Activated naive CD8-positive, alpha-beta T cell treated with anti-CD3 and anti-CD28 coated beads, Interleukin-2, amount 10 ng/mL, durations not matched to agents 7 days and 5 days (primary cell): ENCODE measurements at regions not wholly inside any gene's neighbourhood (a gene's known extent, or its start where the extent isn't known, plus 50 kb on each side); places are given as distances from the start of the nearest gene placed in this dataset.
"Not testable (repeated sequence)": the region's sequence is repeated elsewhere in the genome, so short reads cannot be mapped to it uniquely, and the experiment has no call there.

ENCODE experiments used
- ATAC-seq: fragments of 150-1000 bp; cut with Tn5 transposase; one replicate; pipeline ENCODE4 v1.10.0; 2021; ENCODE audit warnings: low read depth, moderate library complexity
- POLR2A ChIA-PET: fragments of 350-600 bp; sonication (Branson Sonifier 250); formaldehyde crosslinking; loops from one replicate; lab custom pipeline; 2021; ENCODE audit warnings: antibody characterized with exemption; lab: Charles Lee
- DNase-seq: peaks from one replicate; pipeline ENCODE4 v3.0.0; 2021
- H3K27ac Mint-ChIP-seq: one replicate; pipeline ENCODE4 v1.8.0; 2022; ENCODE audit warnings: mild to moderate bottlenecking, mixed read lengths
- H3K27me3 Mint-ChIP-seq: one replicate; pipeline ENCODE4 v1.8.0; 2022; ENCODE audit warnings: mild to moderate bottlenecking, moderate library complexity, mixed read lengths
- H3K36me3 Mint-ChIP-seq: one replicate; pipeline ENCODE4 v1.8.0; 2021; ENCODE audit warnings: mild to moderate bottlenecking, mixed read lengths
- H3K4me1 Mint-ChIP-seq: one replicate; pipeline ENCODE4 v1.8.0; 2021; ENCODE audit warnings: mixed read lengths
- H3K4me3 Mint-ChIP-seq: one replicate; pipeline ENCODE4 v1.8.0; 2022; ENCODE audit warnings: mild to moderate bottlenecking, moderate library complexity, mixed read lengths
- H3K9me3 Mint-ChIP-seq: one replicate; pipeline ENCODE4 v1.8.0; 2021; ENCODE audit warnings: mixed read lengths

GRCh38 chr12:131219670-131220330 lies 266.1 kb downstream of the ADGRD1 start:
- no peak for DNase-seq
- ATAC-seq: no peak
- Mint-ChIP-seq H3K9me3 (no peaks in the 10 kb centered on the region), H3K36me3 (no peaks in the 10 kb centered on the region), H3K27me3 (peaks cover 16% of the 10 kb centered on the region), H3K4me3 (no peak overlapping the region), H3K27ac (no peak overlapping the region), H3K4me1 (peaks cover 15% of the 10 kb centered on the region)
- POLR2A ChIA-PET: no interaction called here

GRCh38 chr12:131220331-131220685 lies 266.6 kb downstream of the ADGRD1 start:
- Mint-ChIP-seq H3K4me3 (no peak overlapping the region), H3K27me3 (peaks cover 16% of the 10 kb centered on the region), H3K9me3 (no peaks in the 10 kb centered on the region), H3K27ac (no peak overlapping the region), H3K4me1 (peaks cover 15% of the 10 kb centered on the region), H3K36me3 (no peaks in the 10 kb centered on the region)
- DNase-seq (no peak), ATAC-seq (no peak)
- POLR2A ChIA-PET: no interaction called here

- no peaks in the 10 kb centered on the region for H3K9me3 Mint-ChIP-seq
- POLR2A ChIA-PET: no interaction called here
- H3K4me3 Mint-ChIP-seq: no peak overlapping the region
Measured at GRCh38 chr12:131221061-131221956, 267.6 kb downstream of the ADGRD1 start.

GRCh38 chr12:131221957-131222328 lies 268.2 kb downstream of the ADGRD1 start:
- no peaks in the 10 kb centered on the region for H3K36me3 Mint-ChIP-seq
- H3K9me3 Mint-ChIP-seq: no peaks in the 10 kb centered on the region
- ATAC-seq (no peak), DNase-seq (no peak)
- peak overlapping the region; percentile 53 for H3K4me3 Mint-ChIP-seq
- POLR2A ChIA-PET: no interaction called here
- peaks cover 14% of the 10 kb centered on the region for H3K4me1 Mint-ChIP-seq
- H3K27me3 Mint-ChIP-seq: peaks cover 15% of the 10 kb centered on the region
- peak overlapping the region; percentile 69 for H3K27ac Mint-ChIP-seq

More at GRCh38 chr12:131221061-131221956, 267.6 kb downstream of the ADGRD1 start:
- Mint-ChIP-seq H3K4me1 (peaks cover 15% of the 10 kb centered on the region), H3K27me3 (peaks cover 16% of the 10 kb centered on the region), H3K36me3 (no peaks in the 10 kb centered on the region), H3K27ac (no peak overlapping the region)
- ATAC-seq: no peak
- no peak for DNase-seq

GRCh38 chr12:131222329-131223139 lies 268.8 kb downstream of the ADGRD1 start:
- peak; percentile 50 for DNase-seq

GRCh38 chr12:131223171-131223761 lies 269.6 kb downstream of the ADGRD1 start:
- ATAC-seq: no peak
- Mint-ChIP-seq H3K27me3 (peaks cover 3% of the 10 kb centered on the region), H3K9me3 (no peaks in the 10 kb centered on the region), H3K4me3 (no peak overlapping the region), H3K27ac (no peak overlapping the region), H3K4me1 (peaks cover 11% of the 10 kb centered on the region), H3K36me3 (no peaks in the 10 kb centered on the region)
- no peak for DNase-seq
- POLR2A ChIA-PET: no interaction called here

More at GRCh38 chr12:131222329-131223139, 268.8 kb downstream of the ADGRD1 start:
- ATAC-seq: peak; percentile 71
- POLR2A ChIA-PET: no interaction called here
- H3K36me3 Mint-ChIP-seq: no peaks in the 10 kb centered on the region
- H3K27ac Mint-ChIP-seq: peak overlapping the region; percentile 69
- no peaks in the 10 kb centered on the region for H3K9me3 Mint-ChIP-seq
- H3K27me3 Mint-ChIP-seq: peaks cover 11% of the 10 kb centered on the region
- peak overlapping the region; percentile 53 for H3K4me3 Mint-ChIP-seq
- H3K4me1 Mint-ChIP-seq: peaks cover 12% of the 10 kb centered on the region

GRCh38 chr12:131223791-131224225 lies 270.1 kb downstream of the ADGRD1 start:
- H3K27ac Mint-ChIP-seq: no peak overlapping the region
- DNase-seq (no peak), ATAC-seq (no peak)
- peaks cover 9% of the 10 kb centered on the region for H3K4me1 Mint-ChIP-seq
- POLR2A ChIA-PET: no interaction called here
- H3K36me3 Mint-ChIP-seq: no peaks in the 10 kb centered on the region
- H3K27me3 Mint-ChIP-seq: peaks cover 2% of the 10 kb centered on the region
- H3K4me3 Mint-ChIP-seq: no peak overlapping the region
- H3K9me3 Mint-ChIP-seq: no peaks in the 10 kb centered on the region

GRCh38 chr12:131224226-131225065 lies 270.7 kb downstream of the ADGRD1 start:
- ATAC-seq, H3K36me3 Mint-ChIP-seq, H3K4me3 Mint-ChIP-seq, H3K9me3 Mint-ChIP-seq, H3K27me3 Mint-ChIP-seq, H3K27ac Mint-ChIP-seq, POLR2A ChIA-PET: not testable (repeated sequence)
- H3K4me1 Mint-ChIP-seq: peaks cover 11% of the 10 kb centered on the region
- peak; percentile 27 for DNase-seq

- DNase-seq, H3K4me3 Mint-ChIP-seq, H3K27ac Mint-ChIP-seq, ATAC-seq, POLR2A ChIA-PET, H3K27me3 Mint-ChIP-seq, H3K9me3 Mint-ChIP-seq, H3K36me3 Mint-ChIP-seq: not testable (repeated sequence)
- peaks cover 16% of the 10 kb centered on the region for H3K4me1 Mint-ChIP-seq
Measured at GRCh38 chr12:131225066-131225380, 271.3 kb downstream of the ADGRD1 start.

- ATAC-seq (no peak), DNase-seq (no peak)
- Mint-ChIP-seq H3K4me1 (peaks cover 19% of the 10 kb centered on the region), H3K27me3 (peaks cover 12% of the 10 kb centered on the region), H3K36me3 (no peaks in the 10 kb centered on the region), H3K9me3 (no peaks in the 10 kb centered on the region), H3K27ac (no peak overlapping the region), H3K4me3 (no peak overlapping the region)
- POLR2A ChIA-PET: no interaction called here
Measured at GRCh38 chr12:131226345-131227265, 272.9 kb downstream of the ADGRD1 start.

GRCh38 chr12:131227641-131228040 lies 273.9 kb downstream of the ADGRD1 start:
- H3K4me1 Mint-ChIP-seq: peaks cover 11% of the 10 kb centered on the region
- ATAC-seq, DNase-seq, H3K27ac Mint-ChIP-seq, H3K4me3 Mint-ChIP-seq, POLR2A ChIA-PET, H3K9me3 Mint-ChIP-seq, H3K36me3 Mint-ChIP-seq: not testable (repeated sequence)
- peaks cover 12% of the 10 kb centered on the region for H3K27me3 Mint-ChIP-seq

- Mint-ChIP-seq H3K27me3 (peaks cover 12% of the 10 kb centered on the region), H3K4me1 (peaks cover 11% of the 10 kb centered on the region)
- H3K36me3 Mint-ChIP-seq, POLR2A ChIA-PET, H3K9me3 Mint-ChIP-seq, DNase-seq, H3K27ac Mint-ChIP-seq, ATAC-seq, H3K4me3 Mint-ChIP-seq: not testable (repeated sequence)
Measured at GRCh38 chr12:131229079-131229425, 275.3 kb downstream of the ADGRD1 start.
